ENCODE measurements at regions not wholly inside any gene's neighbourhood (a gene's known extent, or its start where the extent isn't known, plus 50 kb on each side); places are given as distances from the start of the nearest gene placed in this dataset.

DNA sequence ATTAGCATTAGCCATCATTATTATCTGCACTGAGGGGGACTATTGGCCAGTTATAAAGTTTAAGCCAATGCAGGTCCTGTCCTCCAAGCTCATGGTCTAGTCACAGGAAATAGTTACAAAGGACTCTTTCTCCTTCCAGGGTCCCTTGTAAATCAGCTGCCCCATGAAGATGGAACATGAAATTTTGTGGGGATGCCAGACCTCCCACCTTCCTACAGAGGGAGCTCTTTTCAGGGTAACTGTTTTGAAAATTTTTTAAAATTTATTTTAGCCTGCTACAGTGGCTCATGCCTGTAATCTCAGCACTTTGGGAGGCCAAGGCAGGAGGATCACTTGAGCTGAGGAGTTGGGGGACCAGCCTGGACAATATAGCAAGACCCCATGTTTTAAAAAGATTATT is 124.4 kb upstream of the SLC34A2 start:
- no peak for DNase-seq

DNA sequence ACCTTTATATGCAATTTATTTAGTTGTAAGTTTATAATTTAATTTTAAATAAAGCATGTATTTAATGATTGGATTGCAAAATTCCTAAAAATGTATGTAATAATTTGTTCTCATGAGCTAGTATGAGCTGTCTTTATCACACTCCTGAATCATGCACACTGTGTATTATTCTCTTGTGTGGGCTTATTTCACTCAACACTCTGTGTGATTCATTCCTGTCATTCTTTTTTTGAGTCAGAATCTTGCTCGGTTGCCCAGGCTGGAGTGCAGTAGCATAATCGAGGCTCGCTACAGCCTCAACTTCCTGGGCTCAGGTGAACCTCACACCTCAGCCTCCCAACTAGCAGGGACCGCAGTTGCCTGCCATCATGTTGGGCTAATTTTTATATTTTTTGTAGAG is 123.1 kb upstream of the SLC34A2 start:
- DNase-seq = peak in 1 of 2 experiments; percentile 5

DNA sequence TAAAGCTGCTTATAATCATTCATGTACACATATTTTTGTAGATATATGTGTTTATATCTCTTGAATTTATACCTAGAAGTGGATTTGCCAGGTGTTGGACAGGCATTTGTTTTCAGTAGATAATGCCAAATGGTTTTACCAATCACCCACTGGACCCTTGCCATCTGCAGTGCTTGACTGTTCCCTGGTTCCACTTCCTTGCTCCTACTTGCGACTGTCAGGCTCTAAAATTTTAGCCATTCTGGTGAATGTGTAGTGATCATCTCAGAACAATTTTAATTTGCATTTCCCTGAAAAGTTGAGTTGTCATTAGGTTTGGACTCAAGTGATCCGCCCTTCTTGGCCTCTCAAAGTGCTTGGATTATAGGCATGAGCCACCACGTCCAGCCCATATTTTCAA is 122.4 kb upstream of the SLC34A2 start:
- no peak for DNase-seq

DNA sequence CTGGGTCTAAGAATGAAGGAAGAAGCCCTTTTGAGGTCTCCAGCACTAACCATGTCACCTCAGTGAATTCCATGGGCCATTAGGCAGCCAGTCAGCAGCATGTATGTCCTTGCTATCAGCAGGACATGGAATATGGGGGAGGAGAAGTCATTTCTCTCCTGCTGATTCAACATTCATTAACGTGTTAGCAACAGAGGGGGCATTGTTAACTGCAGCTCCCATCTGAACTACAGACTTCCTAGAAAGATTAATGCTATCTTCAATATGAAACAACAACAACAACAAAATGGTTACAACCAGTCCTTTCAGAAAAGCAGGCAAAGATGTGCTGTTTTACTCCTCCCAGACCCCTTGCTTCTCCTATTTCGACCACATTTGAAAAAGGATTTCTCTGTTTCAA is 120.4 kb upstream of the SLC34A2 start:
- no peak for DNase-seq

GRCh38 chr4:25535701-25536473 is 119.8 kb upstream of the SLC34A2 start:
- no peak for DNase-seq

DNA sequence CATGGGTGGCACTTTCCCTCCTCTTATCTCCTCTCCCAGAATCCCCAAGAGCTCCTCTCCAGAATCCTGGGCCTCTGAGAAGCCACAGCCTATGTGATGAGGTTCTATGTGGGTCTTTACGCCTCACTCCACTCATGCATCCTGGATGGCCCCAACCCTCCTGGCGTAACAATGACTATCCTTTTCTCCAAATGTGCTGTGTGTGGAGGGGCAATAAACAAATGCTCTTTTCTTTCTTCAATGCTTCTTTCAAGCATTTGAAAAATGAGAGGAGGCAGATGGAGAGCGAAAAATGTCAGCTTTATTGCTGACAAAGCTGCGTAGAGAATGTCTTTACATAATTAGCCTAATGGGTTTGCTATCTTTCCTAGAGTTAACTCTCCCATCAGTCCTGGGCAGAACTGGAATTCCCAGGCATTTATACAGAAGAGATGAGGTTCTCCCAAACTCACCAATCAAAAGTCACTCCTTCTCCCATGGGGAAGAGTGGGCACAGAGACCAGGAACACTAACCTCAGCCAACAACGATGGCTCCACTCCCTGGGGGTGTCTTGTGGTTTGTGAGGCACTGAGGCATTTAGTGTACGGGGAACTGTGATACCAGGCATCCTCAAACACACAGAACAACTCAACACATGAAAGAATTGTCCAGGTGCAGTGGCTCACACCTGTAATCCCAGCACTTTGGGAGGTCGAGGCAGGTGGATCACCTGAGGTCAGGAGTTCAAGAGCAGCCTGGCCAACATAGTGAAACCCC is 118.9 kb upstream of the SLC34A2 start:
- no peak for DNase-seq

GRCh38 chr4:25538430-25538829 is 117.2 kb upstream of the SLC34A2 start:
- no peak for DNase-seq

DNA sequence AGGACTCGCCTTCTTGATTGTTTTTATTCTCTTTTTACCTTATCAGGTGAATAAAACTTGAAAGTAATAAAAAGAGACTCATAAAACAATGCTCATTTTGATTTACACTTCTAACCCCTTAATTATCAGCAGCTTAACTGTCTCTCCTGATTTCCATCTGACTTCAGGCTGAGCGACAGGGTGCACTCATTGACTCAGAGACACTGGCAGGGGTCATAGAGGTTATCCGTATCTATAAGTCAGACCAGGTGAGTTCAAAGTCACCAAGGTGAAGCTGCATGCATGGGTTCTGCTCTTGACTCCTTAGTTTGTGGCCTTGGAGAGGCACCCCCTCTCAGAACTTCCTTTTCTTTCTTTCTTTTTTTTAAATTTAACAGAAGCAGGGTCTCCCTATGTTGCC is 116.4 kb upstream of the SLC34A2 start:
- no peak for DNase-seq

DNA sequence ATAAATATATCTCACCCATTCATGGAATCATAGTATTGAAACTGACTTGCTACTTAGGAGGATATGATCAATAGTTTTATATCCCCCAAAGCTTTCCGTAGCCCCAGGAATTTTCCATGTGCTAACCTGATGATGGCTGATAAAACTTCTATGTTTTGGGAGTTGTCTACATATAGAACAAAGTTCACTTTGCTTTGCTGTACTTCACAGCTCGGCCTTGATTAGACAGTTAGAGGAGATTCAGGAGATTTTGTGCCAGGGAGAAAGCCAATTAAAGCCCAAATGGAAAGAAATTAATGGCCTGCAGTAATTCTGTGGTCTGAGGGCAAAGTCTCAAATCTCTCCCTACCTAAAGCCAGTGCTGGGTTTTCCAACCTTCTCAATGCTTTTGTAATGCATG is 114.9 kb upstream of the SLC34A2 start:
- DNase-seq = no peak

DNA sequence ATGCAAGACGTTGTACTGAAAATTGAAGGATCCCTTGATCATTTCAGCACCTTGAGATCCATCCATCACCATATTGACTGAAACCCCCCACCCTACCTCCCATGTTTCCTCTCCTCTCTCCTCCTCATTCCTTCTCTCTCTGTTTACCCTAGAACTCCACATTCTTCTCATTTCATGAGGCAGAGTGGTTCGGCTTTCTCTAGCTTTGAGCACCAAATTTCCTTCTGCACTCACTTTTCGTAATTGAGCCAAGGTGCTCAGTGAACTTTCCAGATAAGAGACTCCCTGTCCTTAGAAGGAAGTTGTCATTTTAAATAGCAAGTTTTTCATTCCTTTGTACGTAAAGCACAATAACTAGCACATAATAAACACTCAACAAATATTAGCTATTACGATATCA is 108.3 kb upstream of the SLC34A2 start:
- no peak for DNase-seq

- DNase-seq = no peak
Observed at GRCh38 chr4:25549413-25549812, 106.2 kb upstream of the SLC34A2 start.

DNA sequence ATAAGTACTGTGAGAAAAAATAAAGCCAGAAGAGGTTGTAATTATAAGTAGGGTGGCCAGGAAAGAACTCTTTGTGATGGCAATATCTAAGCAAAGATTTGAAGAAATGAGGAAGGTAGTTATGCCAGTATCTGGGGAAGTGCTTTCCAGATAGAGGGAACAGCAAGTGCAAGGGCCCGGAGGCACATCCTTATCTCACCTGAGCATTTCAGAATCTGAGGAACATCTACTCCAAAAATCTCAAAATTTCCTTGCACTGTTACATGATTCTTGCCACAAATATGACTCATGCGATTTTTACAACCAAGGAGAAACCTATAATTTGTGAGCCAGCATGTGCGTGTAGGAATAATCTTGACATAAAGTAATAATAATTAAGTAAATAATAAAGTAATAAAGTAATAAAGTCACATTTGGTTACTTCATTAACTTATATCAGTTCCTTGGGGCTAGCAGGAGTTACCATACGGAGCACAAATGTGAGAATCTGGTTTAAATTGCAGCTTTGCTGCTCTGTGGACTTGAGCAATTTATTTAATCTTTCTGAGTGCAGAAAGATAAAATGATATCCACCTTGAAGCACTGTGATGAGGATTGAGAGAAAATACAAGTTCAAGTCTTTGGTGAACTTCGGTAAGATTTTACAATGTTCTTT is 105.1 kb upstream of the SLC34A2 start:
- no peak for DNase-seq

GRCh38 chr4:25551605-25552004 is 104.0 kb upstream of the SLC34A2 start:
- DNase-seq = no peak

DNA sequence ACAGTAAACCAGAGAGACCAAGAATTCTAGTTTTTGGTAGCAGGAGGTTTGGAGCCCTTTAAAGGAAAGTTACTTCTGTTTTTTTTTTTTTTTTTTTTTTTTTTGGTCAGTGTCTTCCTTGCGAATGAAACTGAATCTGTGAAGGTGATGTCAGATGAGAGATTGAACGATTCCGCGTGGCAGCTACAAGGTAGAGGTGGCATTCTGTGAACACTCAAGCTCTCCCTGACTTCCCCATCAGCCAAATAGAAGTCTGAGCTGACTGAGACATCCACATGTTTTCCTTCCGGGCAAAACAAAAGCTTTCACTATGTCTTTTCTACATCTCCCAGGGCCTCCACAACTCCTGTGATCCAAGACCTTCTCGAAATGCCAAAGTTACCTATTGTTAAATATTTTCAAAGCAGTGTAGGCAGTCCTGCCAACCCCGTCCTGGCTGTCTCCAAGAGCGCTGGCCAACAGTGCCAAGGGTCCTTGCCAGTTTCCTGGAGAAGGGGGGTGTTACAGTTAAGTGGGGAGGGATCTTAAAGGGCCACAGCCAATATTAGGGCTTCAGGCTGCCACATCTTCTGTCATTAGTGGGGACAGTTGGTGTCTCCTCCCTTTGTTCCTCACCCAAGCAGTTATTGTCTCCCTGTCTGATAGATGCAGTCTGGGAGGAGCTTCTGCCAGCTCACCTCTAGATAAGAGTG is 102.9 kb upstream of the SLC34A2 start:
- no peak for DNase-seq

GRCh38 chr4:25559508-25559907 is 96.1 kb upstream of the SLC34A2 start:
- DNase-seq = no peak

DNA sequence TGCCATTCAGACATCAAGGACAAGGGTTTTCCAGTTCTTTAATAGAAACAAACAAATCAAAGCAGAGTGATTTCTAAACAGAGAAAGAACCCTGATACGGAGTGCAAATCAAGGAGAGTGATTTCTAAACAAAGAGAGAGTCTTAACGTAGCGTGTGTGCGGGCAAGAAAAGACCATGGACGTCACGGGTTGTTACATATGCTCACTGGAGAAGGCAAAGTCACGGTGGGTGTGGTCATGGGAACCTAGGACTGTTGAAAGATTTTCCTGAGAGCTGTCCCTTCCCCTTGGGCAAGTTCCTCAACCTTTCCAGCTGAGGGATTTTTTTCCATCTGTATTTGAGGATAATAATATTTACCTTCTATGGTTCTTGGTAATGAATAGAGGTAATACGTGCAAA is 95.0 kb upstream of the SLC34A2 start:
- DNase-seq = no peak

GRCh38 chr4:25563071-25563564 is 92.5 kb upstream of the SLC34A2 start:
- no peak for DNase-seq

DNA sequence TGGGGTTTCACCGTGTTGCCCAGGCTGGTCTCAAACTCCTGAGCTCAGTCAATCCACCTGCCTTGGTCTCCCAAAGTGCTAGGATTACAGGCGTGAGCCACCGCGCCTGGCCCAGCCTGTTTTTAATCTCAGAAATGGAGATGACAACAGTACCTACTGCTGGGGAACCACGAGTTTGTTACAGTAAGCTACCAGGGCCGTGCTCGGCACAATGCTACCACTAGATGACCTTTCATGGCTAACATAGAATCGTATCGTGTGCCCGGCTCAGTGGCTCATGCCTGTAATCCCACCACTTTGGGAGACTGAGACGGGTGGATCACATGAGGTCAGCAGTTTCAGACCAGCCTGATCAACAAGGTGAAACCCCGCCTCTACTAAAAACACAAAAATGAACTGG is 90.8 kb upstream of the SLC34A2 start:
- DNase-seq = no peak

DNA sequence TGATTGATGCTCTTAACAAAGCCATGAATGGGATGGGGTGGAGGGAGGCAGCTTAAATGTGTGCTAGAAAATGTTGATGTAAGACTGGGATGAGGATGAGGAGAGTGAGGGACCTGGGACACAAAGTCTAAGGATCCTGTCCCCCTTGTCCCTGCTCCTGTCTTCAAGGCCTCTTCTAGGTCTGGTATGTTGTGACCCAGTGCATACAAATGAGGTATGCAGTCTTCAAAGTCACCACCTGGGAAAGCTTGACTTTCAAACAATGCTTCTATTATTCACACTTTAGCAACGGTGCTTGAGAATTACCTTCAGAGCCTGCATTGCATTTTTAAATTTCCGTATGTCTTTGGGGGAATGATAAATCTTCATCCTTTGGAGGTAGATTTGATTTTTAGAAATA is 88.4 kb upstream of the SLC34A2 start:
- DNase-seq = no peak

DNA sequence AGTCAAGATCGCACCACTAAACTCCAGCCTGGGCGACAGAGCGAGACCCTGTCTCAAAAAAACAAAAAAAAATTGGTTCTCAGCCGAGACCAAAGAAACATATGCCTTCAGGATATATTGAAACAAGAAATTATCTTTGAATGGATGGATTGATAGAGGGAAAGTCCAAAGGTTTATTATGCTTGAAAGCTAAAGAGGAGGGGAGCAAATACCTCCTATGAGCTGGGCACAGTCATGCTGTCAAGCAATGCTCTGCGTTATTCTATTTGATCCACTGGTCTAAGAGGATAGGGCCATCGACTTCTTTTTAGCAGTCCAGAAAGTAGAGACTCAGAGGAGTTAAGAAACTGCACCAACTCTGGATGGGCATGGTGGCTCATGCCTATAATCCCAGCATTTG is 85.9 kb upstream of the SLC34A2 start:
- DNase-seq = no peak

GRCh38 chr4:25575611-25576010 is 80.0 kb upstream of the SLC34A2 start:
- DNase-seq = no peak

- DNase-seq = no peak
Observed at GRCh38 chr4:25578432-25578831, 77.2 kb upstream of the SLC34A2 start.
